ENCODE measurements at regions not wholly inside any gene's neighbourhood (a gene's known extent, or its start where the extent isn't known, plus 50 kb on each side); places are given as distances from the start of the nearest gene placed in this dataset.

DNA sequence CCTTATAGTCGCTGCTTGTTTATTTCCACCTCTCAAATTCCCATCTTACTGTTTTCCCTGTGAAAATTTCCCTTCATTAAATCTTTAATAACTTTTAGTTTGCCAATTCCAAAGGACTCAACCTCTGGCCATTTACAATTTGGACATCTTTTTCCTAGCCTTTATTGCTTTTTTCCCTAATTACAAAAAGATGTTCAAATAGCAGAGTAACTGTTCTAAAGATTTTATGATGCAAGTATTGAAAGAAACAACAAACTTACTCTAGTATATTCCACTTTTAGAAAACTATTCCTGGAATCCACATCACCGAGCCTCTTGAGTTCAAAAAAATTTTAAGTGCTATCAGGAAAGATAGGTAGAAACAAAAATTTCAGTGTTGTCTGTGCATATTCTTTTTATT is 174.1 kb upstream of the UBE2E2 start:
- DNase-seq, result no peak

DNA sequence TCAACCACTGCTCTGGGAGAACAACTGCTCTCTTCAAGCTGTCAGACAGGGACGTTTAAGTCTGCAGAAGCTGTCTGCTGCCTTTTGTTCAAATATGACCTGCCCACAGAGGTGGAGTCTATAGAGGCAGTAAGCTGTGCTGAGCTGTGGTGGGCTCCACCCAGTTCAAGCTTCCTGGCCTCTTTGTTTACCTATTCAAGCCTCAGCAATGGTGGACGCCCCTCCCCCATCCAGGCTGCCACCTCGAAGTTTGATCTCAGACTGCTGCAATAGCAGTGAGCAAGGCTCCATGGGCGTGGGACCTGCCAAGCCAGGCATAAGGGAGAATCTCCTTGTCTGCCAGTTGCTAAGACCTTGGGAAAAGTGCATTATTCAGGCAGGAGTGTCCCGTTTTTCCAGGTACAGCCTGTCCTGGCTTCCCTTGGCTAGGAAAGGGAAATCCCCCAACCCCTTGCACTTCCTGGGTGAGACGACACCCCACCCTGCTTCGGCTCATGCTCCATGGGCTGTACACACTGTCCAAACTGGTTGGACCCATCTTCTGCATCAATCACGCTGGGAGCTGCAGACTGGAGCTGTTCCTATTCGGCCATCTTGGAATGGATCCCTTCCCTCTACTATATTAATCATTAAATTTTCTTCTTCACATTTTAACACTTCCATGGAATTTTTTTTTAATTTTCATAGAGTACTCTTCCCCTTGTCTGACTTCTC is 167.0 kb upstream of the UBE2E2 start:
- no peak for DNase-seq

- DNase-seq, result no peak
These were observed 166.4 kb upstream of the UBE2E2 start for GRCh38 chr3:23036728-23037127.

GRCh38 chr3:23038471-23038870 is 164.7 kb upstream of the UBE2E2 start:
- DNase-seq, result no peak

DNA sequence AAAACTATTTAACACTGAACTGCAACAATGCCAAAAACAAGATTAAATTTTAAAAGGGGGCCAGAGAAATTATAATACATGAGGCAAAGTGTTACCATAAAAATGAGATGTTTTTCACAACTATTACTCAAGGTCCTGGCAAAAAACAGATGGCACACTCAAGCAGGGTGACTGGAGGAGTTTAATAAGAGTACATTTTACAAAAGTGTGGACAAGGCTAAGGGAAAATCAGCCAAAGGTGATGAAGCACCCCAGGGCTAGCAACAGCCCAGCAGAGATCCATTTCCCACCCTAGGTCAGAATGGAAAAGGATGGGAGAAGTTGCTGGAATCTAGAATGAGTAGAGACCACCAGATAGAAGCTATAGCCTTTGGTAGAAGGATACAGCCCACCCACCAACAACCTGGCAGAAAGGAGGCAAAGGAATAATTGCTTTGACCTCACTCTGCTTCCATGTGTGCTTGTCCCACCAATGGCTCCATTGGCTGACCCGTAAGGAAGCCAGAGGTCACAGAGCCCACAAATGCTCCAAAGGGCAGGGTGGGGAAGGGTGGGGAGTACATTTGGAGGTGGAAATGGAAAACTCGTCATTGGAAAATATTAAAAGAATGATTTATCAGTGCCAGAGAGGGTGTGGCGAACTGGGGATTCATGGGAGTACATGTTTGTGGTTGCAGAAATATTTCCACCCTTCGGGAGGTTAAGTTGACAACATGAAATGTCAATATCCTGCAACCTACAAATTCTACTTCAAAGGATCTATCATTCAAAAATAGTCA is 161.0 kb upstream of the UBE2E2 start:
- no peak for DNase-seq

DNA sequence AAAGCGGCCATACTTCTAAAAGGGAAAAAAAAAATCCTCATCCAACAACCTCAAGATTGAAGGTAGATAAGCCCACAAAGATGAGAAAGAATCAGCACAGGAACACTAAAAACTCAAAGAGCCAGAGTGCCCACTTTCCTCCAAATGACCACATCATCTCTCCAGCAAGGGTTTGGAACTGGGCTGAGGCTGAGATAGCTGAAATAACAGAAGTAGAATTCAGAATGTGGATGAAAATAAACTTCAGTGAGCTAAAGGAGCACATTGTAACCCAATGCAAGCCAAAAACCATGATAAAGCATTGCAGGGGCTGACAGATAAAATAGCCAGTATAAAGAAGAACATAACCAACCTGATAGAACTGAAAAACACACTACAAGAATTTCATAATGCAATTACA is 158.7 kb upstream of the UBE2E2 start:
- no peak for DNase-seq

DNA sequence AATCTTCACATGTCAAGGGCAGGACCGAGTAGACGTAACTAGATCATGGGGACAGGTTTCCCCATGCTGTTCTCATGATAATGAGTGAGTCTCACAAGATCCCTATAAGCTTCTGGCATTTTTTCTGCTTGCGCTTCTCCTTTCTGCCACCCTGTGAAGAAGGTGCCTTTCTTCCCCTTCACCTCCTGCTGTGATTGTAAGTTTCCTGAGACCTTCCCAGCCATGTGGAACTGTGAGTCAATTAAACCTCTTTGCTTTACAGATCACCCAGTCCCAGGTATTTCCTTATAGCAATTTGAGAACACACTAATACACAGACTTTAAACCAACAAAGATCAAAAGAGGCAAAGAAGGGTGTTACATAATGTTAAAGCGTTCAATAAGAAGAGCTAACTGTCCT is 156.6 kb upstream of the UBE2E2 start:
- no peak for DNase-seq

- DNase-seq, result no peak
These were observed 151.6 kb upstream of the UBE2E2 start for GRCh38 chr3:23051240-23052140.

- no peak for DNase-seq
These were observed 150.9 kb upstream of the UBE2E2 start for GRCh38 chr3:23052208-23052607.

DNA sequence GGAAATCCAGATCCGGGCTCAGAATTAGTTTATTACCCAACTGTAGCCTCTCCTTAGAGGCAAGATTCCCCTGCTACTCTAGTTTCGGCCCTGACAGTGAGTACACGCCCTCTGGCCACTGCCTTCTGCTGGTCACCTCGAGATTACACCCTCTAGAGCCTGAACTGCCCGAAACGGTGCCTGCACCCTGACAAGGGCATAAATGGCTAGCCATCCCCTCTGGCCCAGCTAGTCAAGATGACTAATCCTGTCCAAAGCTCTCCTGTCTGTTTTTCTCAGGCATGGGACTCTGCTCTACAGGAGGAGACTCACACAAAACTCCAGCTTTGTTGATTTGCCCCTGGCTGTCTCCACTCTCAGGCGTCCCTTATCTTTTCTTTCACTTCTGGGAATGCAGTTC is 150.5 kb upstream of the UBE2E2 start:
- DNase-seq, result no peak

GRCh38 chr3:23055733-23056376 is 147.3 kb upstream of the UBE2E2 start:
- no peak for DNase-seq

- no peak for DNase-seq
These were observed 140.5 kb upstream of the UBE2E2 start for GRCh38 chr3:23062582-23062981.

GRCh38 chr3:23062982-23063381 is 140.1 kb upstream of the UBE2E2 start:
- DNase-seq, result no peak

DNA sequence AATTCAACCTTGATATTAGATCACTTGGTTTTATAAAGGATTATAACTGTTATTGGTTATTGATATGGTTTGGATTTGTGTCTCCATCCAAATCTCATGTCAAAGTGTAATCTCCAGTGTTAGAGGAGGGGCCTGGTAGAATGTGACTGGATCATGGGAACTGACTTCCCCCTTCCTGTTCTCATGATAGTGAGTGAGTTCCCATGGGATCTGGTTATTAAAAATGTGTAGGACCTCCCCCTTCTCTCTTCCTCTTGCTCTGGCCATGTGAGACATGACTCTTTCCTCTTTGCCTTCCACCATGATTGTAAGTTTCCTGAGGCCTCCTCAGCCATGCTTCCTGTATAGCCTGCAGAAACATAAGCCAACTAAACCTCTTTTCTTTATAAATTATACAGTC is 136.0 kb upstream of the UBE2E2 start:
- no peak for DNase-seq

- no peak for DNase-seq
These were observed 135.0 kb upstream of the UBE2E2 start for GRCh38 chr3:23068016-23068728.

GRCh38 chr3:23071296-23071695 is 131.8 kb upstream of the UBE2E2 start:
- DNase-seq, result no peak

DNA sequence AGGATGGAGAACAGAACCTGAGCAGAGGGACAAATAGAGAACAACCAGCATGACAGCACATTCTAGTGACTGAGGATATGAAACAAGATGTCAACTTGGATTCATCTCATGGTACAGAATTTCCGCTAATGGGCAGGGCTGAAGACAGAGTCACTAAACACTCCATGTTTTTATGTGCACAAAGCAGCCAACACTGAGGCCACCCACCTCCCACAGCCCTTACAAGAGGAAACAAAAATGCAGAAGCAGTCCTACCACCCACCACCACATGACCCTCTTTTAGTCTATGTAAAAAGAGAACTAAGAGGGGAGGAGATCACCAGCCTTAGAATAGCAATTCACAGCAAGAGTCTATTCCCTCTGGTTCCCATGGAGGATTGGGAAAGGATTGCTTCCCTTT is 131.4 kb upstream of the UBE2E2 start:
- DNase-seq, result no peak

GRCh38 chr3:23072693-23073092 is 130.4 kb upstream of the UBE2E2 start:
- DNase-seq, result no peak

GRCh38 chr3:23073724-23074305 is 129.3 kb upstream of the UBE2E2 start:
- DNase-seq, result no peak

- DNase-seq, result no peak
These were observed 127.6 kb upstream of the UBE2E2 start for GRCh38 chr3:23075496-23075895.

- DNase-seq, result no peak
These were observed 126.7 kb upstream of the UBE2E2 start for GRCh38 chr3:23076437-23076836.

DNA sequence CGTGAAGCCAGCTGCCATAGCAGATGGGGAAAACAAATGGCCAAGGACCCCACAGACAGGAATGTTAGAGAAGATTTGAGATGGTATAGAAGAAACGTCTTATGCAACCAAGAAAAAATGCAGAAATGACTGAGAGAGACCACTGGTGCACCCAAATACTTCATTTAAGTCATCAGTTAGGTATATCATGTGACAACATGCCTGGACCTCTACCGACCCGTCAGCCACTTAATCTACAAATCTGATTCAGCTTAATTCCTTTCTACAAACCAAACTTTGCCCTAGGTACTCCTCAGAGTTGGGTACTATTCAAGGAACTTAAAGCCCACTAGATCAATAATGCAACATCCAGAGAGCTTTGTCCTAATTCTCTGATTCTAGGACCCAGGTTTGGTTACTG is 126.0 kb upstream of the UBE2E2 start:
- no peak for DNase-seq

Measured in NCI-H1092 treated with DMSO at 0.1 percent for 48 hours (cell line).